IPS-20b (cell line): ENCODE measurements at regions not wholly inside any gene's neighbourhood (a gene's known extent, or its start where the extent isn't known, plus 50 kb on each side); places are given as distances from the start of the nearest gene placed in this dataset.

Source experiments
- H3K27ac ChIP-seq: one replicate; pipeline ENCODE4 v1.5.1; 2013; ENCODE audit warnings: low read length
- H3K27me3 ChIP-seq: 2 replicates; pipeline ENCODE4 v1.6.1; 2013; ENCODE audit warnings: mild to moderate bottlenecking, low read length, inconsistent platforms; ENCODE audit not compliant: insufficient read depth
- H3K36me3 ChIP-seq: 2 replicates; pipeline ENCODE4 v1.6.1; 2013; ENCODE audit warnings: low read depth, mild to moderate bottlenecking, inconsistent platforms, low read length, moderate library complexity; ENCODE audit not compliant: insufficient read depth
- H3K4me1 ChIP-seq: 2 replicates; pipeline ENCODE4 v1.6.1; 2013; ENCODE audit warnings: mild to moderate bottlenecking, control low read depth, inconsistent platforms, low read length, moderate library complexity; ENCODE audit not compliant: insufficient read depth
- H3K4me3 ChIP-seq: 2 replicates; pipeline ENCODE4 v1.5.1; 2013; ENCODE audit warnings: mild to moderate bottlenecking, low read length, inconsistent platforms
- H3K9ac ChIP-seq: 2 replicates; pipeline ENCODE4 v1.6.1; 2013; ENCODE audit warnings: low read depth, mild to moderate bottlenecking, inconsistent platforms, low read length, moderate library complexity
- H3K9me3 ChIP-seq: 2 replicates; pipeline ENCODE4 v1.6.1; 2013; ENCODE audit warnings: mild to moderate bottlenecking, low read depth, low read length, inconsistent platforms; ENCODE audit not compliant: insufficient read depth

- Histone ChIP-seq H3K27me3 (no peaks in the 10 kb centered on the region), H3K4me1 (no peaks in the 10 kb centered on the region), H3K9me3 (no peaks in the 10 kb centered on the region), H3K36me3 (no peaks in the 10 kb centered on the region), H3K9ac (no peak overlapping the region), H3K4me3 (no peak overlapping the region), H3K27ac (no peak overlapping the region)
These were observed 107.2 kb upstream of the CLSTN2 start for GRCh38 chr3:139827833-139828232.

- no peaks in the 10 kb centered on the region for H3K9me3 ChIP-seq
- no peak overlapping the region for H3K9ac ChIP-seq
- no peak overlapping the region for H3K4me3 ChIP-seq
- no peaks in the 10 kb centered on the region for H3K36me3 ChIP-seq
- no peaks in the 10 kb centered on the region for H3K4me1 ChIP-seq
- H3K27me3 ChIP-seq: no peaks in the 10 kb centered on the region
- no peak overlapping the region for H3K27ac ChIP-seq
These were observed 110.1 kb upstream of the CLSTN2 start for GRCh38 chr3:139824864-139825263.

GRCh38 chr3:139814646-139815045, 120.3 kb upstream of the CLSTN2 start:
- no peaks in the 10 kb centered on the region for H3K27me3 ChIP-seq
- no peaks in the 10 kb centered on the region for H3K9me3 ChIP-seq
- H3K36me3 ChIP-seq: no peaks in the 10 kb centered on the region
- no peak overlapping the region for H3K27ac ChIP-seq
- no peak overlapping the region for H3K4me3 ChIP-seq
- no peak overlapping the region for H3K9ac ChIP-seq
- H3K4me1 ChIP-seq: no peaks in the 10 kb centered on the region

- Histone ChIP-seq H3K9me3 (no peaks in the 10 kb centered on the region), H3K36me3 (no peaks in the 10 kb centered on the region), H3K4me1 (no peaks in the 10 kb centered on the region), H3K4me3 (no peak overlapping the region), H3K27me3 (no peaks in the 10 kb centered on the region), H3K9ac (no peak overlapping the region), H3K27ac (no peak overlapping the region)
These were observed 123.7 kb upstream of the CLSTN2 start for GRCh38 chr3:139811331-139811730.

- Histone ChIP-seq H3K27ac (no peak overlapping the region), H3K9me3 (no peaks in the 10 kb centered on the region), H3K4me1 (no peaks in the 10 kb centered on the region), H3K27me3 (no peaks in the 10 kb centered on the region), H3K9ac (no peak overlapping the region), H3K36me3 (no peaks in the 10 kb centered on the region), H3K4me3 (no peak overlapping the region)
These were observed 126.8 kb upstream of the CLSTN2 start for GRCh38 chr3:139808201-139808600.

GRCh38 chr3:139803294-139803693, 125.5 kb upstream of the NMNAT3 start:
- H3K9me3 ChIP-seq: no peaks in the 10 kb centered on the region
- no peak overlapping the region for H3K9ac ChIP-seq
- H3K27ac ChIP-seq: no peak overlapping the region
- H3K27me3 ChIP-seq: no peaks in the 10 kb centered on the region
- no peaks in the 10 kb centered on the region for H3K36me3 ChIP-seq
- H3K4me1 ChIP-seq: no peaks in the 10 kb centered on the region
- no peak overlapping the region for H3K4me3 ChIP-seq

GRCh38 chr3:139797724-139798343, 120.1 kb upstream of the NMNAT3 start:
- Histone ChIP-seq H3K27me3 (no peaks in the 10 kb centered on the region; the same call in 1 of the 2 replicates), H3K4me1 (no peaks in the 10 kb centered on the region), H3K9ac (no peak overlapping the region), H3K27ac (no peak overlapping the region), H3K9me3 (no peaks in the 10 kb centered on the region), H3K36me3 (no peaks in the 10 kb centered on the region), H3K4me3 (no peak overlapping the region)

- Histone ChIP-seq H3K9ac (no peak overlapping the region), H3K27ac (no peak overlapping the region), H3K4me1 (no peaks in the 10 kb centered on the region), H3K9me3 (no peaks in the 10 kb centered on the region), H3K27me3 (no peaks in the 10 kb centered on the region; the same call in 1 of the 2 replicates), H3K4me3 (no peak overlapping the region), H3K36me3 (no peaks in the 10 kb centered on the region)
These were observed 116.9 kb upstream of the NMNAT3 start for GRCh38 chr3:139794469-139795265.

- H3K27me3 ChIP-seq: no peaks in the 10 kb centered on the region; the same call in 1 of the 2 replicates
- no peaks in the 10 kb centered on the region for H3K9me3 ChIP-seq
- no peaks in the 10 kb centered on the region for H3K4me1 ChIP-seq
- H3K27ac ChIP-seq: no peak overlapping the region
- H3K9ac ChIP-seq: no peak overlapping the region
- H3K36me3 ChIP-seq: no peaks in the 10 kb centered on the region
- H3K4me3 ChIP-seq: no peak overlapping the region
These were observed 115.6 kb upstream of the NMNAT3 start for GRCh38 chr3:139793408-139793807.

- no peaks in the 10 kb centered on the region for H3K4me1 ChIP-seq
- H3K9me3 ChIP-seq: no peaks in the 10 kb centered on the region
- H3K27me3 ChIP-seq: no peaks in the 10 kb centered on the region
- H3K27ac ChIP-seq: no peak overlapping the region
- no peak overlapping the region for H3K9ac ChIP-seq
- no peaks in the 10 kb centered on the region for H3K36me3 ChIP-seq
- H3K4me3 ChIP-seq: no peak overlapping the region
These were observed 102.8 kb upstream of the NMNAT3 start for GRCh38 chr3:139780593-139780992.

GRCh38 chr3:139778682-139779233, 101.0 kb upstream of the NMNAT3 start:
- Histone ChIP-seq H3K36me3 (no peaks in the 10 kb centered on the region), H3K27ac (no peak overlapping the region), H3K4me3 (no peak overlapping the region), H3K9ac (no peak overlapping the region), H3K27me3 (no peaks in the 10 kb centered on the region), H3K9me3 (no peaks in the 10 kb centered on the region), H3K4me1 (peaks cover 11% of the 10 kb centered on the region; the same call in 1 of the 2 replicates)
